Small intestine (tissue), 7 donors: ENCODE measurements at regions not wholly inside any gene's neighbourhood (a gene's known extent, or its start where the extent isn't known, plus 50 kb on each side); places are given as distances from the start of the nearest gene placed in this dataset.

ENCODE experiments used
- DNase-seq, 2 donors: peaks; one replicate each; pipeline versions ENCODE4 v3.0.0 to v3.0.0-alpha.2; 2013
- FAIRE-seq: peaks from 2 replicates; lab custom pipeline; 2012; peaks lifted over from hg19 to GRCh38; lab: Jason Lieb, UNC
- H3K27ac ChIP-seq, 3 donors: one replicate each; pipeline ENCODE4 v1.5.1; 2013; ENCODE audit warnings: low read length in 2 of 3, mild to moderate bottlenecking in 2 of 3, control low read depth in 1 of 3, inconsistent platforms in 1 of 3, low read depth in 1 of 3, moderate library complexity in 1 of 3
- H3K27me3 ChIP-seq, 3 donors: one replicate each; pipeline ENCODE4 v1.6.1; 2013; ENCODE audit warnings: low read length in 3 of 3, inconsistent platforms in 1 of 3; ENCODE audit not compliant: control insufficient read depth in 3 of 3, insufficient read depth in 3 of 3
- H3K36me3 ChIP-seq, 3 donors: one replicate each; pipeline ENCODE4 v1.6.1; 2013; ENCODE audit warnings: low read length in 3 of 3, inconsistent platforms in 1 of 3, low read depth in 1 of 3, mild to moderate bottlenecking in 1 of 3, moderate library complexity in 1 of 3; ENCODE audit not compliant: control insufficient read depth in 3 of 3, insufficient read depth in 2 of 3
- H3K4me1 ChIP-seq, 3 donors: one replicate each; pipeline ENCODE4 v1.6.1; 2013; ENCODE audit warnings: low read length in 2 of 3, inconsistent platforms in 1 of 3, low read depth in 1 of 3, mild to moderate bottlenecking in 1 of 3, moderate library complexity in 1 of 3; ENCODE audit not compliant: control insufficient read depth in 3 of 3, insufficient read depth in 2 of 3
- H3K4me3 ChIP-seq, 3 donors: one replicate each; pipeline ENCODE4 v1.5.1; 2013; ENCODE audit warnings: low read length in 3 of 3, control low read depth in 1 of 3, inconsistent platforms in 1 of 3, low read depth in 1 of 3, mild to moderate bottlenecking in 1 of 3, moderate library complexity in 1 of 3
- H3K9me3 ChIP-seq, 2 donors: one replicate each; pipeline ENCODE4 v1.6.1; 2013; ENCODE audit warnings: low read depth in 1 of 2, low read length in 1 of 2; ENCODE audit not compliant: control insufficient read depth in 2 of 2, insufficient read depth in 1 of 2
- WGBS, 3 donors: extraction: QIAGEN DNeasy Blood & Tissue Kit; methylation state at CpG; one replicate each; pipeline ENCODE4 v1.1.7; 2013; 5-methylcytosine and 5-hydroxymethylcytosine counted together
- donor health status: healthy with polysubstance abuse.
- donor health status: control.
- donor health status: control.
- donor health status: Bipolar disorder and iron deficiency.
- donor health status: healthy.

DNA sequence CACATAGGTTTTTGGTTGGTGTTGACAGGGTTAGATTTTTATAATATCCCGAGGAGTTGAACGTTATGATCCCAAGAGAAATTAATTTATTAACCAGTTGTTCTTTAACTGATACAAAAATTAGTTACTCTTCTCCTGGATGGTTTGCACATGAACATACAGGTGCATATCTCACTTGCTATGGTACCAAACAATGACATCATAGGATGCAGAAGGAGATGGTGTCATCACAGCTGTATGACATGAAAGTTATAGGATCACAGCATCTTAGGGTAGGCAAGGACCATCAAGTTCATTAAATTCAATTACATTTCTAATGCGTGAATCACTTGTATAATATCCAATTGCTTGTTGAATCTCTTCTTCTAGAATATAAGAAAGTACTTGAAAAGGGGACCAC lies 175.8 kb downstream of the PAH start:
- no peak for DNase-seq
- Histone ChIP-seq H3K9me3 (no peaks in the 10 kb centered on the region), H3K4me1 (no peaks in the 10 kb centered on the region), H3K27ac (no peak overlapping the region), H3K4me3 (no peak overlapping the region), H3K36me3 (no peaks in the 10 kb centered on the region), H3K27me3 (no peaks in the 10 kb centered on the region)
- WGBS, 3 donors = 78 to 83% (median 78%) methylated on average over 3 of the region's 3 CpGs
- no peak for FAIRE-seq

DNA sequence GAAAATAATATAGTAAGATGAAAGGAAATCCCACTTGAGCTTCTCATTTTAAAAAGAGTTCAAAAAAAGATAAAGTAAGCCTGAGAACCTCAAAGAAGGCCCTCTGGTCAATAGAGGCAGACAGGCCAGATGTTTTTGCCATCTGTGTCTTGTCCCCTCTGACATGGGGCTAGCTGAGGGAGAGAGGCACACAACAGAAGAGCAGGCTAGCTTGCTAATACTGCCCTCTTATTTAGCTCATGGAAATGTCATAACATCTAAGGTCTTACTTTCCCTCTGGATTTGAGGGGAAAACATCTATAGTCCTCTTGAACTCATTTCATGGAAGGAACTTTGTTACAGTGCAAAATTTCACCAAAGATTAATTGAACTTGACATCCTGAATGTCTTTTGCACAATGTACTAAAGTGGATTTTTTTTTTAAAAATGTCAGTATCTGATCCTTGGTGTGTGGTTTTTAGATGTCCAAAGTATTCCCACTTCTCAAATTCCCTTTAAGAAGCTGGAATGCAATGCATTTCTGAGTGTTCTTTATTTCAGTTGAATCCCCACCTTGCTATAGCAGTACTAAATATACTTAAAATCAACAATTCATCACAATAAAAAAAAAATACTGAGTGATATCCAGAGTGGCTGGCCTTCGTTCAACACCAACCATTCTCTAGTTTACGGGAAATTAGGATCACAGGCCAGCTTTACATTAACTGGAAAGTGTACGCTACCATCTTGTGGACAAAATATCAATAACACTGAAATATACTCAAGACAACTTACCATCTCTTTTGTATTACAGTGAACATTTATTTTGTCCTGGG lies 176.7 kb downstream of the PAH start:
- H3K4me3 ChIP-seq = no peak overlapping the region
- H3K9me3 ChIP-seq = no peaks in the 10 kb centered on the region
- FAIRE-seq = no peak

DNA sequence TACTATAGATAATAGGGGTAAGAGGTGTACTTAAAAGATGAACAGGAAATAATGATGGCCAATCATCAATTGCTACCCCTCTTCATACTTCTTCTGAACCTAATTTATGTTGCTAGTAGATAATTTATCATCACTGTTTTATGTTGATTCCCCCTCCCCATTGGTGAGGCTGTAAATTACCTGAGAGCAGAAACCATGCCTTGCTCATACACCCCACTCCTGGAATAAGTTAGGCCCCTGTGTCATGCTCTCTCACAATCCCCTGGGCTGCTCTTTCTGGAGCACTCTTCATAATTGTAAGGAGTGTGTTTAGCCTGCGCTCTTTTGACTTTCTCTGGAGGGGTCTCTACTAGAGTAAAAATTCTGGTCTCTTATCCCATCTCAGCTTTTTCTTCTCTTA lies 180.7 kb downstream of the PAH start:
- WGBS, 3 donors = 89 to 95% (median 89%) methylated on average over 1 of the region's 1 CpG
- H3K4me3 ChIP-seq = no peak overlapping the region
- FAIRE-seq = no peak
- H3K4me1 ChIP-seq = no peaks in the 10 kb centered on the region
- no peak overlapping the region for H3K27ac ChIP-seq
- no peaks in the 10 kb centered on the region for H3K9me3 ChIP-seq
- no peak for DNase-seq
- no peaks in the 10 kb centered on the region for H3K27me3 ChIP-seq
- no peaks in the 10 kb centered on the region for H3K36me3 ChIP-seq

More for the DNA sequence above, 176.7 kb downstream of the PAH start:
- Histone ChIP-seq H3K36me3 (no peaks in the 10 kb centered on the region), H3K27me3 (no peaks in the 10 kb centered on the region), H3K4me1 (no peaks in the 10 kb centered on the region), H3K27ac (no peak overlapping the region)
- 26 to 35% (median 26%) methylated on average over 3 of the region's 3 CpGs for WGBS, 3 donors
- DNase-seq = peak in 1 of 2 donors; percentile 18

DNA sequence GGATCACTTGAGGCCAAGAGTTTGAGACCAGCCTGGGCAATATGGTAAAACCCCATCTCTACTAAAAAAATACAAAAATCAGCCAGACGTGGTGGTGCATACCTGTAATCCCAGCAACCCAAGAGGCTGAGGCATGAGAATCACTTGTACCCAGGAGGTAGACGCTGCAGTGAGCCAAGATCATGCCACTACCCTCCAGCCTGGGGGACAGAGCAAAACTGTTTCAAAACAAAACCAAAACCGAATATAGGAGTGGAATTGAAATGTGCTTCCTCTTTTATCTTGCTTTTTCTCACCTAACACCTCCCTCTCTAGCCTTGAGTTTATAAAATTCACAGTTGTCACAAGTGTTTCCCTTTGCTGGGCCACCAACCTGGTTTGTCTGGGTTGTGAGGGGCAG lies 181.9 kb downstream of the PAH start:
- Histone ChIP-seq H3K36me3 (no peaks in the 10 kb centered on the region), H3K27ac (no peak overlapping the region), H3K9me3 (no peaks in the 10 kb centered on the region), H3K4me3 (no peak overlapping the region), H3K4me1 (no peaks in the 10 kb centered on the region), H3K27me3 (no peaks in the 10 kb centered on the region)
- no peak for DNase-seq
- no peak for FAIRE-seq
- 63 to 69% (median 67%) methylated on average over 3 of the region's 3 CpGs for WGBS, 3 donors

DNA sequence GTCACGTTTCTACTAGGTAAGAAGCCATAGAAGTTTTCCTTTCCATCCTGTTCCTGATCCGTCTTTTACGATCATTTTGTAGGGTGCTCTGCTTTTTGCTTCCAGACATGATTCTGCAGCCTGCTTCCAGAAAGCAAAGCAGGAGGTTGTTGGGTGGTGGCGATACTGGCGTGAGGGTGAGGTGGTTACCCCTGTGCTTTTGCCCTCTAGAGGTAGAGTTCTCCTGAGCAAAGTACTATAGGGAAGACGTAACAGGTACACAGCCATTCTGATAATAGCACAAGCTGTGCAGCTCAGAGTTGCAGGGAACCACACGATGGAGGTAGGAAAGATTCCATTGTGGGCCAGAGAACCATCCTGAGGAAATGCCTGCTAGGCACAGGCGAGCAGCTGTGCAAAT lies 186.0 kb downstream of the PAH start:
- FAIRE-seq (no peak), DNase-seq (no peak)
- Histone ChIP-seq H3K27ac (no peak overlapping the region), H3K9me3 (no peaks in the 10 kb centered on the region), H3K4me1 (no peaks in the 10 kb centered on the region), H3K27me3 (no peaks in the 10 kb centered on the region), H3K4me3 (no peak overlapping the region), H3K36me3 (no peaks in the 10 kb centered on the region)
- 59 to 78% (median 64%) methylated on average over 8 of the region's 8 CpGs for WGBS, 3 donors

DNA sequence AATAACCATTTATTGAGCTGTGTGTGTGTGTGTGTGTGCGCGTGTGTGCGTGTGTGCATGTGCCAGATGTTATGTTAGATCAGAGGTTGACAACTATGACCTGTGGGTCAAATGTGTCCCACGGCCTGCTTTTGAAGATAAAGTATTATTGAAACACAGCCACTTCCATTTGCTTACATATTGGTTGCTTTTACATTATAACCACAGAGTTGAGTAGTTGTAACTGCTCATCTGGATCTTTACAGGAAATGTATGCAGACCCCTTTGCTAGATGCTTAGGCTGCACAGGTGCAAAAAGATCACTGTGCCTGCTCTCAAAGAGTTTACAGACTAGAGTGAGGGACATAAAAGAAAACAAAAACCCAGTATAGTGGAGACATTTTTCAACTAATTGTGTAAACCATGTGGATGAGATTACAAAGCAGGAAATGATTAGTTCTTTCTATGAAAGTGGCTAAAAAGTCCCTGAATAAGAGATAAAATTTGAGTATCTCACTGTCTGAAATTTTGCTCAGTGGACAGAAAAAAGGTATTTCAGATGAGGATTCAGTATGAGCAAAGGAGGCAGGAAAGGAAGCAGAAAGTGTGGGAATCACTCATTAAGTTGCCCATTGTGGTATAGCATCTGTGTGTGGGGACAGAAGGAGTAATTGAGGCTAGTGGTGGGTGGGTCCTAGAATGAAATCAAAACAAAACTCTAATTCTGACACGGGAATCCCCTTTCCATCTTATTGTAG lies 188.4 kb downstream of the PAH start:
- FAIRE-seq = no peak

DNA sequence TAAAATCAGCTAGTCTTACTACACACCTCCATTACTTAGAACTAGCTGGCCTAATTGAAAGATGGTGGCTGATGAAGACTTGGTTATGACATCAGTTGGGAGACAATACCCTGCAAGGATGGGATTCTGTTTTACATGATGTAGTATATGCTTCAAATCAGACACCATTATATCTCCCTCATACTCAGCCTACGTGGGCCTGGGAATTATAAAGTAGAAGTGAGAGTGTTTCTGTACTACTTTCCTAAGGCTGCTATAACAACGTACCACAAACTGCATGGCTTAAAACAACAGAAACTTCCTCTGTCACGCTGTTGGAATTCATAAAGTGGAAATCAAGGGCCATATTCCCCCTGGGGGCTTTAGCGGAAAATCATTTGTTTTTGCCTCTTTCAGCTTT lies 190.4 kb downstream of the PAH start:
- Histone ChIP-seq H3K27ac (no peak overlapping the region), H3K36me3 (no peaks in the 10 kb centered on the region), H3K4me3 (no peak overlapping the region), H3K4me1 (no peaks in the 10 kb centered on the region), H3K9me3 (no peaks in the 10 kb centered on the region), H3K27me3 (no peaks in the 10 kb centered on the region)
- no peak for DNase-seq
- no peak for FAIRE-seq
- 82 to 86% (median 85%) methylated on average over 4 of the region's 4 CpGs for WGBS, 3 donors

More for the DNA sequence above, 188.4 kb downstream of the PAH start:
- WGBS, 3 donors = 54 to 64% (median 59%) methylated on average over 5 of the region's 5 CpGs
- Histone ChIP-seq H3K36me3 (no peaks in the 10 kb centered on the region), H3K4me1 (no peaks in the 10 kb centered on the region), H3K27ac (no peak overlapping the region), H3K4me3 (no peak overlapping the region), H3K9me3 (no peaks in the 10 kb centered on the region), H3K27me3 (no peaks in the 10 kb centered on the region)
- DNase-seq = no peak

DNA sequence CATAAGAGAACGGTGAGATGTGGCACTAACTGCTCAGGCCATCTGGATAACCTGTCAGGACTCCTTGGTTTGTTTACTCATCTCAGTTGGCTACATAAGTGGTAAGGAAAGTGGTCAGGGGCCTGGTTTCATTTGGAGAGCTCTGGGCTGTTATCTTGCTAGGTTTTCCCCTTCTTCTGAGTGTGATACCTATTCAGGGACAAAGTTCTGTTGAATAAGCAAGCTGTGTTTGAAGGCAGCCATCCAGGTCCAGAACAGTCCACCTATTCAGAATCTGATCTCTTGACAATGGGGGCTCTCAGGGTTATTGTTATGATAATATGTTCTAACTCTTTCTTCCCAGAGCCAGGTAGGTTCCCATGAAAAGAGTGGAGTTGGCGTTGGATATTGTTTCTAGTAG lies 194.9 kb downstream of the PAH start:
- Histone ChIP-seq H3K4me1 (no peaks in the 10 kb centered on the region), H3K36me3 (no peaks in the 10 kb centered on the region), H3K9me3 (no peaks in the 10 kb centered on the region), H3K4me3 (no peak overlapping the region), H3K27ac (no peak overlapping the region), H3K27me3 (no peaks in the 10 kb centered on the region)
- 80 to 88% (median 81%) methylated on average over 2 of the region's 2 CpGs for WGBS, 3 donors
- no peak for FAIRE-seq
- no peak for DNase-seq
